DMS53 treated with DMSO at 0.1 percent for 48 hours (cell line): ENCODE measurements at regions not wholly inside any gene's neighbourhood (a gene's known extent, or its start where the extent isn't known, plus 50 kb on each side); places are given as distances from the start of the nearest gene placed in this dataset.
"Not testable (repeated sequence)": the region's sequence is repeated elsewhere in the genome, so short reads cannot be mapped to it uniquely, and the experiment has no call there.

Experiments
- DNase-seq: peaks from one replicate; lab custom pipeline; 2025; ENCODE audit not compliant: unreplicated experiment; lab: John Stamatoyannopoulos, UW

DNA sequence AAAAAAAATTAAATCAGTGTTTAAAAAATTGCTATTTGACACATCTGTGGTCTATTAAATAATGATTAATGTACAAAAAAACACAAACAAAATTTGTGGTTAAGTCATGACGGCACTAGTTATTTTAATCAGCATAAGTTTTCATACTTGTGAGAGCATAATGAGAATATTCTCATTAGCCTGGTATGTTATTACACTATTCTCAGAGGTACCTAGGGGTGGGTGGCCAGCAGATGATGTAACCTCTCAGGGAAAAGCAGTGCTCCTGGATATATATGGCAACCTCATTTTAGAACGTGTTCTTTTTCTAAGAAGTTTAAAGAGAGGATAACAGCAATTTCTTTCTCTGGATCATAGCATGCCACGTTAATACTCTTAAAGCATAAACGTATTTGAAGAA is 109.2 kb downstream of the GJA1 start:
- no peak for DNase-seq

DNA sequence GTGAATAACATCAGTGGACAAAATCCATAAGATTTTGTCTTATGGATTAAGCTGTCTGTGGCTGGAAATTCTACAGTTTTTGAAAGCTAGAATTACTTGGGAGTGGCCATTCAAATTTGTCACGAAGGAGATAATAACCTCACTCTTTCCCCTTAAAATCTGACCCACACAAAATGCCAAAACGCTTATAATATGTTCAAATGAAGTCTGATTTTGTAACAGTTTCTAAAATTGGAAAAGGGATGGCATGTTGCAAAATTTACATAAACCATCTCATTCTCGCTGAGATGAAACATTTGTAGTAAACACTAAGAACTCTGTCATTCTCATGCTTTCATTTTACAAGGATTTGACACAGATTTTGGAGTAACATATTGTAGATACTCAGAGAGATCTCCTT is 112.7 kb downstream of the GJA1 start:
- DNase-seq: no peak

DNA sequence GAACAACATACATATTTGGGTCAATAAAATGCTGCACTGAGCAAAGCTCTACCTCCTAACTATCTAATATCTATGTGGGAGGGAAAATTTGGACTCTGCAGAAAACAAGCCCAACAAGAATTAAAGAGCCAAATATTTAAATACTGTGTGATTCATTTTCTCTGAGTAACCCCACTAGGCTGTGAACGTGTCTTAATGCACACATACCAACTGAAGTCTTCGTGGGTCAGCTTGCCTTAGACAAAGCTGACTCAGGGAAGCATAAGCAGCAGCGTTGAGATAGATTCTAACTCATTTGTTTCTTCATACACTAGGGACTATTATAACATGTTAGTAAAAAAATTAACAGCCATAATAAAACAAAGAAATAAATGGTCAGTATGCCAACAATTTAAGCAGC is 114.3 kb downstream of the GJA1 start:
- DNase-seq: no peak

DNA sequence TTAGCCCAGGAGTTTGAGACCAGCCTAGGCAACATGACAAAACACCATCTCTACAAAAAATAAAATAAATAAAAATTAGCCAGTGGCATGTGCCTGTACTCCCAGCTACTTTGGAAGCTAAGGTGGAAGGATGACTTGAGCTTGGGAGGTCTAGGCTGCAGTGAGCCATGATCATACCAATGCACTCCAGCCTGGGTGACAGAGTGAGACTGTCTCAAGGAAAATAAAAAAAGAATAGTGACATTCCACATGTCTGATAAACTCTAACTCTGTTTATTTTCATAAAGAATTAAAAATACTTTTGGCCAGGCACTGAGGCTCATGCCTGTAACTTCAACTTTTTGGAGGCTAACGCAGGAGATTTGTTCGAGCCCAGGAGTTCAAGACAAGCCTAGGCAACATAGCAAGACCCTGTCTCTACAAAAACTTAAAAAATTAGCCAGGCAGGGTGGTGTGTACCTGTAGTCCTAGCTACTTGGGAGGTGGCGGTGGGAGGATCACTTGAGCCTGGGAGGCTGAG is 115.1 kb downstream of the GJA1 start:
- no peak for DNase-seq

DNA sequence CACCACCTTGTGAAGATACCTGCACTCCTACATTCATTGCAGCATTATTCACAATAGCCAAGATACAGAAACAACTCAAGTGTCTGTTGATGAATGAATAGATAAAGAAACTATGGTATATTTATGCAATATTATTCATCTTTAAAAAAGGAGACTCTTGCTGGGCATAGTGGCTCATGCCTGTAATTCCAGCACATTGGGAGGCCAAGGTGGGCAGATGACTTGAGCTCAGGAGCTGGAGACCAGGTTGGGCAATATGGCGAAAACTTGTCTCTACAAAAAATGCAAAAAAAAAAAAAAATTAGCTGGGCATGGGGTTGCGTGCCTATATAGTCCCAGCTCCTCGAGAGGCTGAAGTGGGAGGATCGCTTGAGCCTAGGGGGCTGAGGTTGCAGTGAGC is 119.8 kb downstream of the GJA1 start:
- no peak for DNase-seq

DNA sequence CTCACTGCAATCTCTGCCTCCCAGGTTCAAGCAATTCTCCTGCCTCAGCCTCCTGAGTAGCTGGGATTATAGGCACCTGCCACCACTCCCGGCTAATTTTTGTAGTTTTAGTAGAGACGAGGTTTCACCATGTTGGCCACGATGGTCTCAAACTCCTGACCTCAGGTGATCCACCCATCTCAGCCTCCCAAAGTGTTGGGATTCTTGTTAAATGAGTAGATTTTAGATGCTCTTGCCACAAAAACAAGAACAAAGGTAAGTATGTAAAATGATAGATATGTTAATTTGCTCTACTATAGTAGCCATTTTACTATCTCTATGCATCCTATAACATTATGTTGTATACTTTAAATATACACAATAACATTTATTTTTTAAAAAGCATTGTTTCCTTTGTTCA is 120.7 kb downstream of the GJA1 start:
- DNase-seq: not testable (repeated sequence)

DNA sequence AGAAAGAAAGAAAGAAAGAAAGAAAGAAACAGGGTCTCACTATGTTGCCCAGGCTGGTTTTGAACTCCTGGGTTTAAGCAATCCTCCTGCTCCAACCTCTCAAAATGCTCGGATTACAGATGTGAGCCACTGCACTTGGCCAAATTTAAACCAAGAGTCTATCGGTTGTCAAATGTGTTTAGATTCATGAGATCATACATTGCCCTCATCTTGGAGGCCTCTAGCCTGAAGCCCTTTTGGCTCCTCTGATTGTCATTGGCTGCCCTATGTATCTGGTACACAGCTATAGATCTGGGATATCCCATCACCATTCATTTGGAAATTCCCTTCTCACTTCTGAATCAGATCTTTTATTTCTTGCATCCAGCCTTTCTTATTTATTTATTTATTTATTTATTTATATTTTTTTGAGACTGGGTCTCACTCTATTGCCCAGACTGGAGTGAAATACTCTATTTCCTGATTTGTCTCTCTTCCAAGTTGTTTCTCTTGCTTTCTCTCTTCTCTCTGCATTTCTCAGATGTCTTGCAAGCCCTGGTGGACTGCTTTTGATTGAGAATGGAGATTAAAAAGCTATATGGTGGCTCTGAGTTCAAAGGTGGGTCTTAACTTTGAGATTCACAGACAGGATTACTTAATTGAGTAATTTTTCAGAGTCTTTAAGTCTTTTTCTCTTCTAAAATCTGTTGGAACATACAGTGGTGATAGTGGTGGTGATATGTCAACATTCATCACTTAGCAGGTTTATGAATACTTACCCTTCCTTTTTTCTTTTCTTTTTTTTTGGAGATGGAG is 121.9 kb downstream of the GJA1 start:
- DNase-seq: no peak

DNA sequence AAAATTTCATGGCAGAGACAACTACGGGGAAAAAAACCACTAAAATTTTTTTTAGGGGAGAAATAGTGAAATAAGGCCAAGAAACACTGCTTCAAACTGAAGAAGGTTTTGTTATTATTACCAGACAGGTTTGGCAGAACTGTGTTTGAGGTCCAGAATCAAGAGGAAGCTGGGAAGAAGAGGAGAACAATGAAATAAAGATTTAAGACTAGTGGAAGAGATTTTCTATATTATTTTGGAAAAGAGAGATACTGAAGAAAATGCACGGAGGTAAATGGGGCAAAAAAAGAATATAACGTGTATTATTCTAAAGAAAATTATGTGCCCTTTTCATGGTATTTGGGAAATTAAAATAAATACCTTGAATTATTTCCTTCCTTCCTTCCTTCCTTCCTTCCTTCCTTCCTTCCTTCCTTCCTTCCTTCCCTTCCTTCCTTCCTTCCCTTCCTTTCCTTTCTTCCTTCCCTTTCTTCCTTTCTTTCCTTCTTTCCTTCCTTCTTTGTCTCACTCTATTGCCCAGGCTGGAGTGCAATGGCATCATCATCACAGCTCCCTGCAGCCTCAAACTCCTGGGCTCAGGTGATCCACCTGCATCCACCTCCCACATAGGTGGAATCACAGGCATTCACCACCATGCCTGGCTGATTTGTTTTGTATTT is 124.3 kb downstream of the GJA1 start:
- DNase-seq: no peak

DNA sequence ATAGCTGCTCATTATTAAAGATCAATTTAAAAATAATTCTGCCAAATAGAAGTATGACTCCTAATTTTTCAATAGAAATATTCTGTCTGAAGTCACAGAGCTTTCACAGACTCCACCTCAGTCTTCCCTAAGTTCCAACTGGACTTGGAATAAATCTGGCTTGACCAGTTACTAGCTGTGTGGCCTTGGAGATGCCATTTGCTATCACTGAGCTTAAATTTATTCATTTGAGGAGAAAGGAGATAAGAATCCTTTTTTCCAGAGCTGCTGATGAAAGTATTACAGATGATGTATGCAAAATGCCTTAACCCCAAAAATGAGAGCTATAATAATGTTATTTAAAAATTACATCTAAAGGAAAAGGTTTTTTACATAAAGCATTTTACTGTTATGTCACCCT is 125.0 kb downstream of the GJA1 start:
- DNase-seq: no peak

DNA sequence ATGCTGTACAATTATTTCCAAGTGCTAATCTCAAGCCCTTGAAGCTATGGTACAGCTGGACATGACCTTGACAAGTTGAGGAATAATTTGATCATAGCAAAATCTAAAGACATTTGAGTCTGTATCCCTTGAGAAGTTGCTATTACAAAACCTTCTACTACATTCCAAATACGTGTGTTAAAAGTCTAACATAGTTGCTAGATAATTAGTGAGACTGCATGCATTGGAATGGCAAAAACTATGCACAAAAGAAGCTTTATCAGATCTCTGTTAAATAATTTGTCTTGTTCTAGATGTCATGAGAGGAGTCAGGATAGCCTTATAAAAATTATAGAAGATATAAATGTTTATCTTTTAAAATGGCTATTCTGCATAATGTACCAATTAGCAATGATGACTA is 127.8 kb downstream of the GJA1 start:
- no peak for DNase-seq

DNA sequence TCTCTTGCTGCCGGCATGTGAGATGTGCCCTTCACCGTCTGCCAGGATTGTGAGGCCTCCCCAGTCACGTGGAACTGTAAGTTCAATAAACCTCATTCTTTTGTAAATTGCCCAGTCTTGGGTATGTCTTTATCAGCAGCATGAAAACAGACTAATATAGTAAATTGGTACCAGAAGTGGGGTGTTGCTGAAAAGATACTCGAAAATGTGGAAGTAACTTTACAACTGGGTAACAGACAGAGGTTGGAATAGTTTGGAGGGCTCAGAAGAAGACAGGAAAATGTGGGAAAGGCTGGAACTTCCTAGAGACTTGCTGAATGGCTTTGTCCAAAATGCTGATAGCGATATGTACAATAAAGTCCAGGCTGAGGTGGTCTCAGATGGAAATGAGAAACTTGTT is 129.1 kb downstream of the GJA1 start:
- not testable (repeated sequence) for DNase-seq

DNA sequence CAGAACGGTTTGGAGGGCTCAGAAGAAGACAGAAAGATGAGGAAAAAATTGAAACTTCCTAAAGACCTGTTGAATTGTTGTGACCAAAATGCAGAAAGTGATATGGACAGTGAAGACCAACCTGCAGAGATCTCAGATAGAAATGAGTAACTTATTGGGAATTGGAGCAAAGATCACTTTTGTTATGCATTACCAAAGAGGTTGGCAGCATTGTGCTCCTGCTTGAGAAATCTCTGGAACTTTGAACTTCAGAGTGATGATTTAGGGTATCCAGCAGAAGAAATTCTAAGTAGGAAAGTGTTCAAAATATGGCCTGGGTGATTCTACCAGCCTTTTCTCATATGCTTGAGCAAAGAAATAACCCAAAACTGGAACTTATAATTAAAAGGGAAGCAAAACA is 136.0 kb downstream of the GJA1 start:
- no peak for DNase-seq

DNA sequence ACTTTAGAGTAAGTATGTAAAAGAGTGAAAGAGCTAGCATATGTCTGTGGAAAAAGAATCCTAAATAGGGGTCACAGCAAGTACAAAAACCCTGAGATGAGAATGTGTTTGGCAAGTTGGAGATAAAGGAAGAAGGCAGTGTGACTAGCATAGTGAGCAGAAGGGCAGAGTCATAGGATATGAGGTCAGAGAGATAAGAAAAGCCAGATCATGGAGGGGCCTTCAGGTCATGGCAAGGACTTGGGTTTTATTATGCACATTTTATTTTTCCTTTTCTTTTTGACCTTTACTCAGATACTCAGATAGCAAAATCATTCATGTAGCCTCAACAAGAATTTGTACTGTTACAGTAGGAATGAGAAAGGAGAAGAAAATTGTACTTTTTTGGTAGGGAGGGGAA is 138.0 kb downstream of the GJA1 start:
- DNase-seq: no peak

DNA sequence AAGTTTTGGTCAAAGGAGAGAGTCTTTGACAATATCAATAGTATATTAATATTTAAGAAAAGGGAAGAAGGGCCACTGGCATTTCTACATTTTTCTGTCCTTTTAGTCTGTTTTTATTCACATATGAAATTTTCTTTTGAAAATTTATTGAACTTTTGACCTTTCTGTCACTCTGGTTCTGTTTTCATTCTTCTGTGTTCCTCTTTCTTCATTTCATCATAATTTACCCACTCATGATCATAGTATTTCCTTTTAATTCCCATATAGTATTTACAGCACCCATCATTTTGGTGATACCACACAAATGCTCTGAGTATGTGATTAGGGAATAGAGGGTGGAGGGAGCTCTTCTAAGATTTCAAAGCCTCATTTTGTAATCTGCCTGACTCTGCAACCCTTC is 142.8 kb downstream of the GJA1 start:
- DNase-seq: no peak

DNA sequence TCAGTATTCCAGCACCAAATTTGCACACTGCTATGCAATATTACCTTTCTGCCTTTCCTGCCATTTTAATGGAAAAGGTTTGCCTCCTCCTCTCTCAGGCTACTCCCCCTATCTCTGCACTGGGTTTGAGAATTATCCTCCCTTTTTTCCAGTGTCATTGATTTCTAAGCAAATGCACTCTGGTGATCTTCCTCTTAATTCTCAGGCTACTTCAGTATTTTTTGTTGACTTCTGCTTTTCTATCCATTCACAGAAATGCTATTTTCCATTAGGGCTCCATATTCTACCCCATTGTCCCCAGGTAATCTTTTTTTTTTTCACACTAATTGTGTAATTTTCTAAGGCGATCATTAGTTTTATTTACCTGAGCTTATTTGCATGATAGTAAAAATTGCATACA is 144.0 kb downstream of the GJA1 start:
- no peak for DNase-seq

DNA sequence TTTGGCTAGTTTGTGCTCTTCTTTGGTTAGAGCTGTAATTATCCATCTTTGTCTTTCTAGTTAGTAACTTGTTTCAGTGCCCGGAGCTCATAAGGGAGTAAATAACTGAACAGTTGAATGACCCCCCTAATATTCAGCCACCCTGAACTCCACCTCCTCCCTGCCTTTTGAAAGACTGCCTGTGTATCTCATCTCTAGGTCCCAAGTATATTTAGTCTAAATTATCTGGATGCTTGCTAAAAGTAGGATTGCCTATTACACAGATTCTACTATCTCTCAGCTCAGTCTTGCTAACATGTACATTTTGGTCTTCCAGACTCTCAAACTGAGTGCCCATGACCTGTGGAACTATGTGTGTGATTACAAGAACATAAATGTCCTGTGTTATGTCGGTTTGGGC is 145.9 kb downstream of the GJA1 start:
- no peak for DNase-seq

DNA sequence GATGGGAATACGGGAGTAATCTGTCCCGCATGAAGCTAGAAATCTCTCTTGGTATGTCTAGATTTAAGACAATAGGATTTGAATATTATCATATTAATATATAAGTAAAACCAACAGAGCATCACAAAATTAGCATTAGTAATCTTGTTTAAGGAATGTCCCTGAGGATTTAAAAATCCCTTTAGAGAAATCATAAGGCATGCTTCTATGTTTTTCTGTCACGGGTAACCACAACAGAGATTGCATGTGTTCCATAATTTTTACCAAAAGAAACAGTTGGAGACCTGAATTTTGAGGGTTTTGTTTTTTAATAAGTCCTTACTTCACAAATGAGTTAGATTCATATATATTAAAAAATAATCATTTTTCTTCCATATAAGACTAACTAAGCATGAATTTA is 146.8 kb downstream of the GJA1 start:
- no peak for DNase-seq

DNA sequence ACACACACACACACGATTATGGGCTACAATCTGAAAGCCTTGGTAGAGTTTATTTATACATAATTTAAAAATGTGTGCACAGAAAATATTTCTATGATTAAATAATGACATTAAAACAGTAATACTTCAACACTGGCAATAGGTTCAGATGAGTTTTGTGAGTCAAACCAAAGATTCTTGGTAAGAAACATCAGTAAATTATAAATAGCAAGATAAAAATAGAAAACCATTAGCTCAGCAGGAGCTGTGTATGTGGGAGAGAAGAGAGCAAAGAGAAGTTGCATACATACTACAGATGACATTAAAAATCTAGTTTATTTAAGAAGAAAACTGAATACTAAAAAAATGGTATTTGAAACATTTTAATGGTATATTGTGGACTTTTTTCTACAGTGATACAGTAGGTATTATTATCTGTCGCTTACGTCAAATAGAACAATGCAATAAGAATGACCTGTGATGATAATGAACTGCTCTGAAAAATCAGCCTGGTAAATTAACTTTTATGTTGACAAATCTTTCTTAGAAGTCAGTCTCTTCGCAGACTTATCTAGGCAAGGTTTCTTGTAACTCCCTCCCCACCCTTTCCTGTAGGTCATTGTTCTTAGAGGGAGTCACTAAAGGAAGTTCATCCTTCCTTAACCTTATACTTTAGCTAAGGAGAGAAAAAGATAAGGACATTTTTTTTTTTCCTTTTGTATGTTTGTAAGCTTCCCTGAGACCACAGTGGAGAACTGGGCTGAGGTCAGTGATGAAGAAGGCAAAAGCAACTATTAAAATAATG is 149.3 kb downstream of the GJA1 start:
- no peak for DNase-seq

DNA sequence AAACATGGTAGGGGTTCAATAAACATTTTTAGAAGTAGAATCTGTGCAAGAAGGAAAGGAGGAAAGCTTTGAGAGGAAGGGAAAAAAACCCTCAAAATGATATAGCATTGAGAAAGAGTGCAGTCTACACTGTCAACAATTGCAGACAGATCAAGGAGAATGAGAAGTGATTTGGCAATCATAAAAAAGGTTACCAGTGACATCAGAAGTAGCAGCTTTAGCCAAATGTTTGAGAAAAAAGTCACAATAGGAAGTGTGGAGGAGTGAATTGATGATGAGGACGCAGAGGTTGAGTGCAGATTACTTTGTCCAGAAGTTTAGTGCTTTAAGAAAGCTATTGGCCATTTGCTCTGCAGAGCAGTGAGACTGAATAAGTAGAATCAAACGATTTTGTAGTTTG is 155.0 kb downstream of the GJA1 start:
- no peak for DNase-seq

DNA sequence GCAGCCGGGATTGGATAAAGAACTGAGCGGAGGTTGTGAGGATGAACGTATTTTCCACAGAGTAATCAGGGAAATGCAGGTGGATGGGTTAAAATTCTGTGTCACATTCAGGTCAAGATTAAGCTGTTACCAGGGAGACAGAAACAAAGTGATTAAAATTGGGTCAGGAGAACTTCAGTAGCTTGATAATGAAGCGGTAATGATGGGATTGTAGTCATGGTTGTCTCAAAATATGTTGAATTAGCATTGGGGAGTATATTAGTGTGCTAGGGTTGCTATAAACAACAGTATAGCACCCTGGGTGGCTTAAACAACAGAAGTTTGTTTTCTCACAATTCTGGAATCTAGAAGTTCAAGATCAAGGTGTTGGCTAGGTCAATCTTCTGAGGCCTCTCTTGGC is 155.5 kb downstream of the GJA1 start:
- no peak for DNase-seq

DNA sequence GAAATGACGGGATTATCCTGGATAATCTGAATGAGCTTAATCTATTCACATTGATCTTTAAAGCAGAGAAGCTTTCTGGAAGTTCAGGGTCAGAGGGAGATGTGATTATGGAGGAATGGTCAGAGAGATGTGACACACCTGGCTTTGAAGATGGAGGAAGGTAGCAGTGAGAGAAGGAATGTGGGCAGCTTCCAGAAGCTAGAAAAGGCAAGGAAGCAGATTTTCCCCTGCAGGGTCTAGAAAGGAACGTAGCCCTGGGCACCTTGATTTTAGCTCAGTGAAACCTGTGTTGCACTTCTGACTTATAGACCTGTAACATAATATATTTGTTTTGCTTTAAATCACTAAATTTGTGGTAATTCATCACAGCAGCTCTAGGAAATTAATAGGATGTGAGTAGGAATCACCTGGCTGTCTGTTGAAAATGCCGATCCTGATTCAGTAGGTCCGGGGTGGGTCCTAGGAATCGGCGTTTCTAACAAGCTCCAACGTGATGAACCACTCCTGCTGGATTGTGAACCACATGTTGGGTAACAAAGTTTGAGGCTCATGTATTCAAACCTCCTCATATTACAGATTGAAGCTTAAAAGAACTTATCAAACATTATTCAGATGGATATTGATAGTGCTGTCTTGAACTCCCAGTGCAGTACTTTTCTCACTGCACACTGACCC is 157.0 kb downstream of the GJA1 start:
- DNase-seq: no peak
